Cardiac fibroblast (primary cell): ENCODE measurements at regions not wholly inside any gene's neighbourhood (a gene's known extent, or its start where the extent isn't known, plus 50 kb on each side); places are given as distances from the start of the nearest gene placed in this dataset.

Experiments
- DNase-seq, 2 donors: peaks; one replicate each; pipeline versions ENCODE4 v3.0.0 to v3.0.0-alpha.2; 2010; ENCODE audit warnings: low read depth in 2 of 2
- H3K4me3 ChIP-seq, 2 donors: replicated peaks in 1 of 2; 1 replicate in 1 of 2; 2 replicates in 1 of 2; pipeline ENCODE4 v1.5.1; 2011; ENCODE audit warnings: low read depth in 2 of 2, low read length in 2 of 2, mild to moderate bottlenecking in 2 of 2, moderate library complexity in 1 of 2
- TF ChIP-seq, protein P1 (sequence below): IDR thresholded peaks from one replicate; pipeline ENCODE4 v1.5.1; 2011; ENCODE audit warnings: low read depth, mild to moderate bottlenecking, low read length, inconsistent platforms

DNA sequence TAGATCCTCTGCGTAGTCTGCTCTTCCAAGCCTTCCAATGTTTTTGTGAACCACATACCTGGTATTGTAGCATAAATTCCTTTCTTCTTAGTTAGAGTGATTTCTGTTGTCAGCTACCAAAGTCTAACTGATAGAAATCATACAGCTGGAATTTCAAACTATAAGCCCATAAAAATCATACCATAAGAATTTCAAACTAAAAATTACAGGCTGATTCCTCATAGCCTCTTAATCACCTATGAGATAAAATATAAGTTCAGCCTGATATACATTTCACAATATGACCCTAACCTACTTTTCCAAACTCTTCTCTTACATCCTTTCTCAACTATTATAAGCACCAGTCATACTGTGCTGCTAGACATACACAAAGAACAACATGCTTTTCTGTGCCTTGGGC, 64.8 kb downstream of the PTHLH start:
- TF ChIP-seq, protein P1, sequence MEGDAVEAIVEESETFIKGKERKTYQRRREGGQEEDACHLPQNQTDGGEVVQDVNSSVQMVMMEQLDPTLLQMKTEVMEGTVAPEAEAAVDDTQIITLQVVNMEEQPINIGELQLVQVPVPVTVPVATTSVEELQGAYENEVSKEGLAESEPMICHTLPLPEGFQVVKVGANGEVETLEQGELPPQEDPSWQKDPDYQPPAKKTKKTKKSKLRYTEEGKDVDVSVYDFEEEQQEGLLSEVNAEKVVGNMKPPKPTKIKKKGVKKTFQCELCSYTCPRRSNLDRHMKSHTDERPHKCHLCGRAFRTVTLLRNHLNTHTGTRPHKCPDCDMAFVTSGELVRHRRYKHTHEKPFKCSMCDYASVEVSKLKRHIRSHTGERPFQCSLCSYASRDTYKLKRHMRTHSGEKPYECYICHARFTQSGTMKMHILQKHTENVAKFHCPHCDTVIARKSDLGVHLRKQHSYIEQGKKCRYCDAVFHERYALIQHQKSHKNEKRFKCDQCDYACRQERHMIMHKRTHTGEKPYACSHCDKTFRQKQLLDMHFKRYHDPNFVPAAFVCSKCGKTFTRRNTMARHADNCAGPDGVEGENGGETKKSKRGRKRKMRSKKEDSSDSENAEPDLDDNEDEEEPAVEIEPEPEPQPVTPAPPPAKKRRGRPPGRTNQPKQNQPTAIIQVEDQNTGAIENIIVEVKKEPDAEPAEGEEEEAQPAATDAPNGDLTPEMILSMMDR: no peak
- no peak overlapping the region for H3K4me3 ChIP-seq
- DNase-seq: peak in 1 of 2 donors; percentile 21

DNA sequence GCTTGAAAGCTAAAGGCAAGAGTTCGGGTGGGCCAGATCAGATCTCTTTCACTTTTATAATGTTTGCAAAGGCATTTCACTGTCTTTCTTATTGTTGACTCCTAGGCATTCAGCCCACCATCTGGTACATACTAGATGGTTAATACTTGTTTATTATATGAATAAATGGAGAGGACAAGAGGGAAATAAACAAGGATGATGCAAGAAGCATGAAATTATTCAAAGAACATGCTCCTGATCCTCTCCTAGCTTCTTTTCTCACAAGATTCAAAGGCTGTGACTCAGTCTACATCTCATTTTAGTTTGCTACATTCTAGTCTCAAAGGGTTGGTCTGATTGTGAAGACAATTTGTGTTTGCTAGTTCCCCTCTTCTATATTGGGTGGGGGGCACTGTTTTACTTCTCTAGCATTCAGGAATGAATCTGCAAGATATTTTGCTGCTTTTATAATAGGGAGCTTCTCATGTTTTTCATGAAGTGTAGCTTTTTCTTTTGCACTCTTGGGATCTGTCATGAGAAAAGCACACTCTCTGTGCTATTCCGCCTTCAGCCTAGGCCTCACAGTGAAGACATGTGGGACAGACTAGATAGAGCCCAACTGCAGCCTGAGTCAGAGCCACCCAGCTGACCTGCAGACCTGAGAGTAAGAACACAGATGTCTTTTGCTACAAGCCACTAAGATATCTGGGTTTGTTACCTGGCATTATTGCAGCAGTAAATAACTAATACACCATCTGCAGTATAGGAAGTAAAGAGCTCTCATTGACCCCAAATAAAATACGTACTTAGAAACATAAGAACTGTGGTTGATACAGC, 65.7 kb downstream of the PTHLH start:
- H3K4me3 ChIP-seq: no peak overlapping the region
- peak in 1 of 2 donors; percentile 17 for DNase-seq
- TF ChIP-seq, protein P1: no peak

DNA sequence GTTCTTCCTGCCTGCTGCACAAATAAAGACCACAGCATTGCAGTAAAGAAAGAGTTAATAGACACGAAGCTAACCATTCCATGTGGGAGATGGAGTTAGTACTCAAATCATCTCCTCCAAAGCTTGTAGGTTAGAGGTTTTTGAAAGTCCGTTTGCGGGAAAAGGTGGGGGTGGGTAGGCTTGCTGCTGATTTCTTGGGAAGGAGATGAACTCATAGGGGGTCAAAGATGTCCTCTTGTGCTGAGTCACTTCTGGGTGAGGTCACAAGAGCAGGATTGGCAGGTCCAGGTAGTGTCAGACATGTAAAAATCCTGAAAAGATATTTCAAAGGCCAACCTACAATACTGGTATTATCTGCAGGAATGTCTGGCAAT, 66.4 kb downstream of the PTHLH start:
- no peak overlapping the region for H3K4me3 ChIP-seq
- no peak for DNase-seq
- TF ChIP-seq, protein P1: no peak

DNA sequence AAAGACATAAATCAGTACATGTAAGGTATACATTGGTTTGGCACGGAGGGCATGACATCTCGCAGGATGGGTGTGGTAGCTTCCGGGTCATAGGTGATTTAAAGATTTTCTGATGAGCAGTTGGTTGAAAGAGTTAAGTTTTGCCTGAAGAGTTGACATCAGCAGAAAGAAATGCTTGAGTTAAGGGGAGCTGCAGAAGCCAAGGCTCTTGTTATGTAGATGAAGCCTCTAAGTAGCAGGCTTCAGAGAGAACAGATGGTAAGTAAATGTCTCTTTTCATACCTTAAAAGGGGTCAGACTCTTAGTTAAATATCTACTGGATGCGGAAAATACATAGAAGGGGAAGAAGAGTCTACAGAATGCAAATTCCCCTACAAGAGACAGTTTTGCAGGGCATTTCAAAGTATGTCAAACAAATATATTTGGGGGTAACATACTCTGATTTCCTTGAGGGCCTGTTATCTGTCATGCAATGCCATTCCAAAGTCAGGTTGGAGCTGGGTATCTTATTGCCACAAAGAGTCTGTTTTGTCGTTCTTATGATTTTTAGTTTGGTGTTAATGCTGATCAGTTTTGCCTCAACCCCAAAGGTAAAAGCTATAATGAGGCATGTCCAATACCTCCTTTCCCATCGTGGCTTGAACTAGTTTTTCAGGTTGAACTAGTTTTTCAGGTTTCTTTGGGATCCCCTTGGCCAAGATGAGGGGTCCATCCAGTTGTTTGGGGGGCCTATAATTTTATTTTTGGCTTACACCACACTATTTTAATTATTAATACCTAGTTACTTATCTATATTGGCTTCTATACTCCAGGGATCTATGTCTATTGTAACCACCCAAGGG, 67.0 kb downstream of the PTHLH start:
- H3K4me3 ChIP-seq: no peak overlapping the region
- DNase-seq: no peak
- TF ChIP-seq, protein P1: no peak

DNA sequence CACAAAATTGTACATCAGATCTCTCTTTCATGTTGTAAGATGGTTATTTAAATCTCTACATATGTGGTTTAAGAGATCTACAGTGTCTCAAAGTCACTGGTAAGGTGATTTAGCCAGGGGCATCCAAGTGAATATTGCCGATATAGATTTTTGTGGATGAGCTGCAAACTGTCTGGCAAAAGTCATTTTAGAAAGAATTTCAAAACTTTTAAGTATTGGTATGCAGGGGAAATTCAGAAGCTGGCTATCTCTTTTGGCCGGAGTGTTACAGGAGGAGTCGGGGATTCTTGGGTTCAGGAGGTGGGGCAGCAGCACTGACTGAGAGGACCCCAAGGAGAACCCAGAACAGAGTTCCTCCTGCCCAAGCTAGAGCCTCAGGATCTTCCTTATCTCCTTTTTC, 69.9 kb downstream of the PTHLH start:
- TF ChIP-seq, protein P1: no peak
- DNase-seq: no peak

DNA sequence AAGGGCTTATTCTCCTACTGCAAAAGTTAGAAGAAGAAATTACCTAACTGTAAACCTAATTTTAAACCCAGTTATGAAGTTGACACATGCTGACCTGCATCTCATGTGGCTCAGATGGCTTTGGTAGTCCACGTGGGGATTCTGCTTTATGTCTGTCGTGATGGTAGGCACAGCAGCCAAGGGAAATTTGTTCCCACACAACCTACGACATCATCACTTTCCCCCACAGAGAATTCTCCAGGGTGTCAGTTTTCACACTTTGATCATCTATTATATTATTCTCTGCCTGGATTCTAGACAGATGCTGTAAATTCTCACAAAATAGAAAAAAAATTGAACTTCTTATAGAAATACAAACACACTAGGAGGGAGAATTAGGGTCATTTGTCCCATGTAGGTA, 70.6 kb downstream of the PTHLH start:
- no peak overlapping the region for H3K4me3 ChIP-seq
- TF ChIP-seq, protein P1: no peak
- peak; percentile 38 to 47 for DNase-seq

More for the DNA sequence above, 69.9 kb downstream of the PTHLH start:
- H3K4me3 ChIP-seq: no peak overlapping the region
